Stimulated activated CD4-positive, alpha-beta T cell treated with anti-CD3 and anti-CD28 coated beads, TNF-alpha, amount 100 ng/mL, for 24 hours (primary cell): ENCODE measurements at regions not wholly inside any gene's neighbourhood (a gene's known extent, or its start where the extent isn't known, plus 50 kb on each side); places are given as distances from the start of the nearest gene placed in this dataset.
"Not testable (repeated sequence)": the region's sequence is repeated elsewhere in the genome, so short reads cannot be mapped to it uniquely, and the experiment has no call there.

Source experiments
- DNase-seq, 3 experiments: peaks; one replicate each; pipeline ENCODE4 v3.0.0-alpha.2; 2020; ENCODE audit warnings: low read depth in 3 of 3

GRCh38 chr20:17891131-17891530 is 77.5 kb downstream of the SNX5 start:
- not testable (repeated sequence) for DNase-seq

- DNase-seq: no peak
Measured at GRCh38 chr20:17890330-17890729, 78.3 kb downstream of the SNX5 start.

- DNase-seq: no peak
Measured at GRCh38 chr20:17889226-17889625, 79.4 kb downstream of the SNX5 start.

- no peak for DNase-seq
Measured at GRCh38 chr20:17888044-17888443, 80.5 kb downstream of the SNX5 start.

- no peak for DNase-seq
Measured at GRCh38 chr20:17887331-17888030, 81.1 kb downstream of the SNX5 start.

- no peak for DNase-seq
Measured at GRCh38 chr20:17885544-17885943, 83.0 kb downstream of the SNX5 start.

- no peak for DNase-seq
Measured at GRCh38 chr20:17885076-17885475, 83.5 kb downstream of the SNX5 start.

- DNase-seq: no peak
Measured at GRCh38 chr20:17884307-17885003, 84.1 kb downstream of the SNX5 start.

- DNase-seq: no peak
Measured at GRCh38 chr20:17883592-17884306, 84.8 kb downstream of the SNX5 start.

GRCh38 chr20:17882834-17883591 is 85.6 kb downstream of the SNX5 start:
- DNase-seq: no peak

- DNase-seq: no peak
Measured at GRCh38 chr20:17882065-17882833, 86.3 kb downstream of the SNX5 start.

- DNase-seq: no peak
Measured at GRCh38 chr20:17881741-17882064, 86.9 kb downstream of the SNX5 start.

GRCh38 chr20:17878912-17879602 is 89.5 kb downstream of the SNX5 start:
- no peak for DNase-seq

- DNase-seq: no peak
Measured at GRCh38 chr20:17878069-17878911, 90.3 kb downstream of the SNX5 start.

GRCh38 chr20:17875981-17876385 is 92.6 kb downstream of the SNX5 start:
- no peak for DNase-seq

GRCh38 chr20:17875106-17875980 is 93.3 kb downstream of the SNX5 start:
- no peak for DNase-seq

- DNase-seq: no peak
Measured at GRCh38 chr20:17874271-17875105, 94.1 kb downstream of the SNX5 start.
